ENCODE measurements at regions not wholly inside any gene's neighbourhood (a gene's known extent, or its start where the extent isn't known, plus 50 kb on each side); places are given as distances from the start of the nearest gene placed in this dataset.
"Not testable (repeated sequence)": the region's sequence is repeated elsewhere in the genome, so short reads cannot be mapped to it uniquely, and the experiment has no call there.

- no peak for DNase-seq
These were observed 133.7 kb downstream of the FOXB1 start for GRCh38 chr15:60137711-60138396.

- DNase-seq = no peak
These were observed 134.4 kb downstream of the FOXB1 start for GRCh38 chr15:60138397-60138968.

- DNase-seq = no peak
These were observed 148.3 kb downstream of the FOXB1 start for GRCh38 chr15:60152386-60152785.

GRCh38 chr15:60154764-60155325 is 150.7 kb downstream of the FOXB1 start:
- DNase-seq = no peak

GRCh38 chr15:60155661-60156060 is 151.6 kb downstream of the FOXB1 start:
- DNase-seq = no peak

- no peak for DNase-seq
These were observed 156.8 kb downstream of the FOXB1 start for GRCh38 chr15:60160909-60161308.

- no peak for DNase-seq
These were observed 157.6 kb downstream of the FOXB1 start for GRCh38 chr15:60161704-60162103.

- no peak for DNase-seq
These were observed 158.3 kb downstream of the FOXB1 start for GRCh38 chr15:60162251-60162967.

- no peak for DNase-seq
These were observed 158.9 kb downstream of the FOXB1 start for GRCh38 chr15:60162968-60163355.

- no peak for DNase-seq
These were observed 161.0 kb downstream of the FOXB1 start for GRCh38 chr15:60165111-60165510.

GRCh38 chr15:60172143-60172542 is 168.0 kb downstream of the FOXB1 start:
- no peak for DNase-seq

- no peak for DNase-seq
These were observed 175.8 kb downstream of the FOXB1 start for GRCh38 chr15:60179786-60180391.

- DNase-seq = not testable (repeated sequence)
These were observed 177.8 kb downstream of the FOXB1 start for GRCh38 chr15:60181957-60182356.

- no peak for DNase-seq
These were observed 179.3 kb downstream of the FOXB1 start for GRCh38 chr15:60183366-60183765.

GRCh38 chr15:60184579-60184978 is 180.5 kb downstream of the FOXB1 start:
- no peak for DNase-seq

- no peak for DNase-seq
These were observed 186.9 kb downstream of the FOXB1 start for GRCh38 chr15:60191016-60191415.

- no peak for DNase-seq
These were observed 187.7 kb downstream of the FOXB1 start for GRCh38 chr15:60191821-60192220.

GRCh38 chr15:60195611-60196010 is 191.5 kb downstream of the FOXB1 start:
- no peak for DNase-seq

- no peak for DNase-seq
These were observed 193.5 kb downstream of the ANXA2 start for GRCh38 chr15:60204131-60204885.

GRCh38 chr15:60208709-60209108 is 189.1 kb downstream of the ANXA2 start:
- no peak for DNase-seq

GRCh38 chr15:60212536-60212935 is 185.2 kb downstream of the ANXA2 start:
- no peak for DNase-seq

All from left kidney (tissue), 1 donor.